Heart left ventricle (tissue), 16 donors: ENCODE measurements at regions not wholly inside any gene's neighbourhood (a gene's known extent, or its start where the extent isn't known, plus 50 kb on each side); places are given as distances from the start of the nearest gene placed in this dataset.

Source experiments
- ATAC-seq, 4 donors: fragments of 200-7000 bp; cut with Tn5 transposase; one replicate each; pipeline ENCODE4 v1.9.1; 2020 to 2022; ENCODE audit warnings: moderate library complexity in 4 of 4, mild to moderate bottlenecking in 3 of 4, moderate number of reproducible peaks in 1 of 4
- DNase-seq, 5 donors: peaks; one replicate each; pipeline ENCODE4 v3.0.0-alpha.2; 2020
- H3K27ac ChIP-seq, 12 donors: fragments of 200-600 bp; sonication (generic) in 4 of 12; one replicate each; pipeline versions ENCODE4 v1.5.0 to v1.8.0; 2016 to 2022; ENCODE audit warnings: mild to moderate bottlenecking in 2 of 12
- H3K27me3 ChIP-seq, 9 donors: fragments of 200-600 bp; sonication (generic) in 2 of 9; one replicate each; pipeline versions ENCODE4 v1.5.1 to v1.8.0; 2016 to 2022; ENCODE audit warnings: mild to moderate bottlenecking in 3 of 9
- H3K36me3 ChIP-seq, 9 donors: fragments of 200-600 bp; sonication (generic) in 2 of 9; one replicate each; pipeline versions ENCODE4 v1.5.0 to v1.8.0; 2018 to 2022; ENCODE audit warnings: mild to moderate bottlenecking in 2 of 9
- H3K4me1 ChIP-seq, 12 donors: fragments of 200-600 bp; sonication (generic) in 4 of 12; one replicate each; pipeline versions ENCODE4 v1.5.0 to v1.8.0; 2016 to 2022; ENCODE audit warnings: mild to moderate bottlenecking in 3 of 12
- H3K4me3 ChIP-seq, 12 donors: fragments of 200-600 bp; sonication (generic) in 4 of 12; one replicate each; pipeline versions ENCODE4 v1.5.0 to v1.8.0; 2017 to 2022; ENCODE audit warnings: mild to moderate bottlenecking in 9 of 12, moderate library complexity in 4 of 12
- H3K9me3 ChIP-seq, 12 donors: fragments of 200-600 bp; sonication (generic) in 4 of 12; one replicate each; pipeline versions ENCODE4 v1.5.0 to v1.8.0; 2016 to 2022; ENCODE audit warnings: mild to moderate bottlenecking in 1 of 12
- CTCF ChIP-seq, 12 donors: fragments of 200-600 bp; sonication (generic) in 4 of 12; IDR thresholded peaks; one replicate each; pipeline versions ENCODE4 v1.5.0 to v1.8.0; 2018 to 2022; ENCODE audit warnings: antibody characterized with exemption in 12 of 12, mild to moderate bottlenecking in 5 of 12
- POLR2A ChIP-seq, 2 donors: fragments of 450-650 bp; IDR thresholded peaks; one replicate each; pipeline ENCODE4 v1.6.1; 2017; ENCODE audit warnings: antibody characterized with exemption in 2 of 2, mild to moderate bottlenecking in 2 of 2, moderate library complexity in 2 of 2
- WGBS, 4 donors: extraction: QIAGEN DNeasy Blood & Tissue Kit in 2 of 4; methylation state at CpG; one replicate each; pipeline versions ENCODE4 v1.1.5 to v1.1.7; 2013 to 2018; 5-methylcytosine and 5-hydroxymethylcytosine counted together
- intact Hi-C, 10 donors: fragments of 100-400 bp; cut with DNase I; formaldehyde crosslinking; loops; one replicate each; pipeline versions ENCODE4 v1.11.1 to v1.14.2; 2022
- donor health status: ischemic (EF 13 %, LVEDD 7.1; RV severe dilation, severe dysfunction).
- donor health status: healthy with polysubstance abuse.
- donor health status: DM: no; HTN: yes; CAD: no.
- donor health status: DM: no; HTN: no; CAD: no.
- donor health status: ischemic (EF 25% LVEDD 6.9; RV normal size, moderate dysfunction).
- donor health status: ischemic (EF 25% LVEDD 5.7; RV mildly dilated, moderate dysfunction).
- donor health status: healthy.
- donor health status: DM: yes; HTN: yes; CAD: no.
- donor health status: ischemic (EF 35%, LVEDD 5.7; RV mildly dilated, moderate dysfunction).
- donor health status: nonischemic (EF 11% LVEDD 7.7; RV severe dilation, severe dysfunction).
- donor health status: DM: yes; HTN: yes; CAD: no.
- donor health status: PGD.
- donor health status: ischemic (EF 29% LVEDD 5.4; RV normal size, mild dysfunction).
- donor health status: nonischemic (EF 23%, LVEDD 6.1; RV moderate dilation, normal function).

GRCh38 chrY:13069111-13069510 lies 164.4 kb downstream of the DDX3Y start:
- H3K4me1 ChIP-seq, result no peaks in the 10 kb centered on the region
- DNase-seq (no peak), ATAC-seq (no peak)
- no peak overlapping the region for H3K27ac ChIP-seq
- TF ChIP-seq CTCF (IDR thresholded peaks at IDR 0.05) (no peak), POLR2A (IDR thresholded peaks at IDR 0.05) (no peak)
- peaks cover 0 to 2% (median 0%) of the 10 kb centered on the region in 12 donors for H3K9me3 ChIP-seq
- intact Hi-C loops, result no loop called here
- H3K27me3 ChIP-seq, result no peaks in the 10 kb centered on the region
- no peaks in the 10 kb centered on the region for H3K36me3 ChIP-seq
- no peak overlapping the region for H3K4me3 ChIP-seq

- intact Hi-C loops, result no loop called here
- DNase-seq, result no peak
- Histone ChIP-seq H3K4me1 (no peaks in the 10 kb centered on the region), H3K4me3 (no peak overlapping the region), H3K9me3 (no peaks in the 10 kb centered on the region), H3K36me3 (no peaks in the 10 kb centered on the region), H3K27ac (no peak overlapping the region), H3K27me3 (no peaks in the 10 kb centered on the region)
- ATAC-seq, result no peak
- TF ChIP-seq POLR2A (IDR thresholded peaks at IDR 0.05) (no peak), CTCF (IDR thresholded peaks at IDR 0.05) (no peak)
Observed at GRCh38 chrY:13082748-13083147, 178.1 kb downstream of the DDX3Y start.

- TF ChIP-seq POLR2A (IDR thresholded peaks at IDR 0.05) (no peak), CTCF (IDR thresholded peaks at IDR 0.05) (no peak)
- ATAC-seq, result no peak
- intact Hi-C loops, result no loop called here
- no peaks in the 10 kb centered on the region for H3K36me3 ChIP-seq
- DNase-seq, result no peak
- no peak overlapping the region for H3K27ac ChIP-seq
- H3K9me3 ChIP-seq, result no peaks in the 10 kb centered on the region
- H3K4me1 ChIP-seq, result no peaks in the 10 kb centered on the region
- no peak overlapping the region for H3K4me3 ChIP-seq
- 28 to 37% methylated on average over 5 of the region's 5 CpGs; no CpG with 5 or more reads in 2 of the 4 donors for WGBS, 4 donors
- no peaks in the 10 kb centered on the region for H3K27me3 ChIP-seq
Observed at GRCh38 chrY:13091575-13091974, 186.9 kb downstream of the DDX3Y start.

- no peak overlapping the region for H3K27ac ChIP-seq
- TF ChIP-seq POLR2A (IDR thresholded peaks at IDR 0.05) (no peak), CTCF (IDR thresholded peaks at IDR 0.05) (no peak)
- H3K4me3 ChIP-seq, result no peak overlapping the region
- intact Hi-C loops, result no loop called here
- ATAC-seq (no peak), DNase-seq (no peak)
- no peaks in the 10 kb centered on the region for H3K9me3 ChIP-seq
- WGBS, 4 donors, result 28 to 34% methylated on average over 2 of the region's 2 CpGs; no CpG with 5 or more reads in 2 of the 4 donors
- H3K36me3 ChIP-seq, result no peaks in the 10 kb centered on the region
- no peaks in the 10 kb centered on the region for H3K4me1 ChIP-seq
- no peaks in the 10 kb centered on the region for H3K27me3 ChIP-seq
Observed at GRCh38 chrY:13092986-13093385, 188.3 kb downstream of the DDX3Y start.
